HepG2 (cell line): ENCODE measurements at regions not wholly inside any gene's neighbourhood (a gene's known extent, or its start where the extent isn't known, plus 50 kb on each side); places are given as distances from the start of the nearest gene placed in this dataset.

Source experiments
- ATAC-seq: fragments of 200-7000 bp; cut with Tn5 transposase; 3 replicates; pipeline ENCODE4 v1.9.1; 2020; ENCODE audit warnings: mild to moderate bottlenecking, moderate library complexity
- BruUV-seq: library from RNA; stranded (reverse); fragments of 400-500 nt; replicated peaks from 2 replicates; lab custom pipeline; 2021; lab: Mats Ljungman, UMichigan
- CTCF ChIA-PET: fragments of 300-600 bp; formaldehyde crosslinking; extraction: SDS; loops from one replicate; lab custom pipeline; 2021; ENCODE audit warnings: low total read pairs, inconsistent platforms, low intra/inter-chr PET ratio; lab: Yijun Ruan, JAX
- POLR2A ChIA-PET: fragments of 350-600 bp; sonication (Branson Sonifier 250); formaldehyde crosslinking; loops from one replicate; lab custom pipeline; 2020; ENCODE audit warnings: antibody characterized with exemption, inconsistent platforms; lab: Yijun Ruan, JAX
- DNase-seq: peaks from one replicate; pipeline ENCODE4 v3.0.0-alpha.2; 2015; ENCODE audit warnings: low spot score
- FAIRE-seq: peaks from 3 replicates; lab custom pipeline; 2011; peaks lifted over from hg19 to GRCh38; lab: Jason Lieb, UNC
- H2AFZ ChIP-seq: one replicate; pipeline ENCODE4 v1.6.1; 2011; ENCODE audit warnings: low read length, inconsistent platforms
- H3K27ac ChIP-seq: fragments of 300-600 bp; 3 replicates; pipeline ENCODE4 v1.8.0; 2011; ENCODE audit warnings: mixed run types, mild to moderate bottlenecking, mixed read lengths, low read length, inconsistent platforms; ENCODE audit not compliant: insufficient read depth; ENCODE audit errors: extremely low read length
- H3K27me3 ChIP-seq, 2 experiments: fragments of 200-600 bp in 1 of 2; 2 replicates in 1 of 2; 3 replicates in 1 of 2; pipeline versions ENCODE4 v1.6.0 to v1.8.0; 2011; ENCODE audit warnings: low read length in 2 of 2, mild to moderate bottlenecking in 2 of 2, moderate library complexity in 2 of 2, inconsistent platforms in 1 of 2; ENCODE audit not compliant: insufficient read depth in 2 of 2, control insufficient read depth in 1 of 2
- H3K36me3 ChIP-seq, 2 experiments: fragments of 200-600 bp in 1 of 2; replicated peaks in 1 of 2; 2 replicates in 1 of 2; 3 replicates in 1 of 2; pipeline versions ENCODE4 v1.5.1 to v1.8.0; 2011; ENCODE audit warnings: low read length in 2 of 2, inconsistent platforms in 1 of 2; ENCODE audit not compliant: insufficient read depth in 2 of 2, control insufficient read depth in 1 of 2
- H3K4me1 ChIP-seq: 2 replicates; pipeline ENCODE4 v1.5.1; 2012; ENCODE audit warnings: low read length, inconsistent platforms; ENCODE audit not compliant: insufficient read depth
- H3K4me2 ChIP-seq: 2 replicates; pipeline ENCODE4 v1.6.0; 2011; ENCODE audit warnings: low read depth, low read length, inconsistent platforms
- H3K4me3 ChIP-seq, 3 experiments: fragments of 200-600 bp in 1 of 3; sonication (generic), shearing (Covaris generic) in 1 of 3; replicated peaks in 1 of 3; 2 replicates each; pipeline ENCODE4 v1.5.1; 2011 to 2016; ENCODE audit warnings: low read length in 3 of 3, inconsistent platforms in 2 of 3, low read depth in 2 of 3, mild to moderate bottlenecking in 2 of 3, control low read depth in 1 of 3, mixed read lengths in 1 of 3; ENCODE audit not compliant: insufficient read depth in 1 of 3
- H3K79me2 ChIP-seq: one replicate; pipeline ENCODE4 v1.6.1; 2011; ENCODE audit warnings: low read length, inconsistent platforms; ENCODE audit not compliant: insufficient read depth
- H3K9ac ChIP-seq: 2 replicates; pipeline ENCODE4 v1.6.0; 2011; ENCODE audit warnings: mild to moderate bottlenecking, low read depth, low read length, inconsistent platforms; ENCODE audit not compliant: insufficient read depth
- H3K9me3 ChIP-seq: 2 replicates; pipeline ENCODE4 v1.5.1; 2012; ENCODE audit warnings: mild to moderate bottlenecking, low read length
- H4K20me1 ChIP-seq: 2 replicates; pipeline ENCODE4 v1.6.0; 2011; ENCODE audit warnings: inconsistent platforms, mild to moderate bottlenecking, low read length, moderate library complexity; ENCODE audit not compliant: insufficient read depth
- ATF7 ChIP-seq, 2 experiments: fragments of 450-650 bp in 1 of 2; sonication (generic) in 1 of 2; formaldehyde crosslinking in 1 of 2; IDR thresholded peaks; 2 replicates each; pipeline versions ENCODE4 v1.4.0 to v1.6.1; 2016 to 2020; ENCODE audit warnings: antibody characterized with exemption in 1 of 2, mild to moderate bottlenecking in 1 of 2, missing genetic modification reagents in 1 of 2
- ATF7-NPFF ChIP-seq: sonication (generic); formaldehyde crosslinking; IDR thresholded peaks from 2 replicates; pipeline ENCODE4 v1.8.1; 2023; ENCODE audit warnings: mild to moderate bottlenecking, low read depth, missing genetic modification reagents, moderate library complexity
- CCDC6 ChIP-seq: sonication (generic); formaldehyde crosslinking; IDR thresholded peaks from 2 replicates; pipeline ENCODE4 v1.8.1; 2022; ENCODE audit warnings: mild to moderate bottlenecking, missing genetic modification reagents, moderate library complexity
- EED ChIP-seq: sonication (generic); formaldehyde crosslinking; IDR thresholded peaks from 2 replicates; pipeline ENCODE4 v1.5.0; 2020; ENCODE audit warnings: mild to moderate bottlenecking, missing genetic modification reagents
- ETV5 ChIP-seq: IDR thresholded peaks from 2 replicates; pipeline ENCODE4 v1.6.1; 2018; ENCODE audit warnings: missing biosample characterization, missing genetic modification reagents, inconsistent platforms, borderline replicate concordance
- GTF3A ChIP-seq: sonication (generic); formaldehyde crosslinking; conservative IDR thresholded peaks from 2 replicates; pipeline ENCODE4 v1.4.0; 2020; ENCODE audit warnings: mild to moderate bottlenecking, missing genetic modification reagents
- KDM5B ChIP-seq: sonication (generic); formaldehyde crosslinking; IDR thresholded peaks from 2 replicates; pipeline ENCODE4 v1.4.0; 2020; ENCODE audit warnings: missing genetic modification reagents, mild to moderate bottlenecking, borderline replicate concordance
- MAZ ChIP-seq, 2 experiments: sonication (generic) in 1 of 2; formaldehyde crosslinking in 1 of 2; IDR thresholded peaks; 2 replicates each; pipeline versions ENCODE4 v1.5.0 to v1.6.1; 2012 to 2020; ENCODE audit warnings: low read depth in 2 of 2, mild to moderate bottlenecking in 2 of 2, borderline replicate concordance in 1 of 2, improper control_type of control experiment in 1 of 2, low read length in 1 of 2, missing genetic modification reagents in 1 of 2, moderate library complexity in 1 of 2
- NBN ChIP-seq: fragments of 450-650 bp; conservative IDR thresholded peaks from 2 replicates; pipeline ENCODE4 v1.6.1; 2017
- NR2F2 ChIP-seq: IDR thresholded peaks from 2 replicates; pipeline ENCODE4 v1.6.1; 2012; ENCODE audit warnings: low read depth, inconsistent platforms, borderline replicate concordance
- RELA ChIP-seq: sonication (generic); formaldehyde crosslinking; IDR thresholded peaks from 2 replicates; pipeline ENCODE4 v1.4.0; 2020; ENCODE audit warnings: missing genetic modification reagents
- REPIN1 ChIP-seq: sonication (generic); formaldehyde crosslinking; IDR thresholded peaks from 2 replicates; pipeline ENCODE4 v1.8.0; 2022; ENCODE audit warnings: missing genetic modification reagents, low read depth, mild to moderate bottlenecking, borderline replicate concordance
- SAFB2 ChIP-seq: sonication (generic); formaldehyde crosslinking; IDR thresholded peaks from 2 replicates; pipeline ENCODE4 v1.5.1; 2020; ENCODE audit warnings: missing genetic modification reagents, low read depth, mild to moderate bottlenecking, borderline replicate concordance
- ZEB1 ChIP-seq: IDR thresholded peaks from 2 replicates; pipeline ENCODE4 v1.6.1; 2012; ENCODE audit warnings: mild to moderate bottlenecking, low read depth, inconsistent platforms; ENCODE audit not compliant: insufficient replicate concordance
- ZNF160 ChIP-seq: sonication (generic); formaldehyde crosslinking; IDR thresholded peaks from 2 replicates; pipeline ENCODE4 v1.8.0; 2022; ENCODE audit warnings: mild to moderate bottlenecking, inconsistent platforms, missing genetic modification reagents
- ZNF282 ChIP-seq: fragments of 450-650 bp; IDR thresholded peaks from 2 replicates; pipeline ENCODE4 v1.6.1; 2018; ENCODE audit not compliant: partially characterized antibody
- ZNF557 ChIP-seq: sonication (generic); formaldehyde crosslinking; IDR thresholded peaks from 2 replicates; pipeline ENCODE4 v1.4.0; 2020; ENCODE audit warnings: missing genetic modification reagents
- ZNF564 ChIP-seq: sonication (generic); formaldehyde crosslinking; IDR thresholded peaks from 2 replicates; pipeline ENCODE4 v1.8.1; 2023; ENCODE audit warnings: mild to moderate bottlenecking, missing genetic modification reagents
- ZNF615 ChIP-seq: sonication (generic); formaldehyde crosslinking; IDR thresholded peaks from 2 replicates; pipeline ENCODE4 v1.5.0; 2020; ENCODE audit warnings: mild to moderate bottlenecking, missing genetic modification reagents, borderline replicate concordance
- ZZZ3 ChIP-seq: sonication (generic); formaldehyde crosslinking; IDR thresholded peaks from 2 replicates; pipeline ENCODE4 v1.4.0; 2020; ENCODE audit warnings: missing genetic modification reagents, mild to moderate bottlenecking, borderline replicate concordance
- WGBS: methylation state at CpG from one replicate; pipeline ENCODE4 v1.1.6; 2017; ENCODE audit warnings: low lambda C conversion rate; 5-methylcytosine and 5-hydroxymethylcytosine counted together
- in situ Hi-C: cut with HindIII; loops from 2 replicates; pipeline ENCODE4 v1.10.0; 2017; ENCODE audit warnings: low pct_unique_long_range_greater_than_20kb; ENCODE audit not compliant: extremely low pct_ligation_motif_present
- intact Hi-C: fragments of 100-400 bp; cut with micrococcal nuclease; formaldehyde crosslinking; loops from one replicate; pipeline ENCODE4 v1.10.0; 2022; ENCODE audit not compliant: unreplicated experiment
- TF ChIP-seq, protein P1 (sequence below): sonication (generic); formaldehyde crosslinking; IDR thresholded peaks from 2 replicates; pipeline ENCODE4 v1.4.0; 2020; ENCODE audit warnings: missing genetic modification reagents
- TF ChIP-seq, protein P2 (sequence below): sonication (generic); formaldehyde crosslinking; IDR thresholded peaks from 2 replicates; pipeline ENCODE4 v1.8.1; 2023; ENCODE audit warnings: missing genetic modification reagents, mild to moderate bottlenecking, borderline replicate concordance

DNA sequence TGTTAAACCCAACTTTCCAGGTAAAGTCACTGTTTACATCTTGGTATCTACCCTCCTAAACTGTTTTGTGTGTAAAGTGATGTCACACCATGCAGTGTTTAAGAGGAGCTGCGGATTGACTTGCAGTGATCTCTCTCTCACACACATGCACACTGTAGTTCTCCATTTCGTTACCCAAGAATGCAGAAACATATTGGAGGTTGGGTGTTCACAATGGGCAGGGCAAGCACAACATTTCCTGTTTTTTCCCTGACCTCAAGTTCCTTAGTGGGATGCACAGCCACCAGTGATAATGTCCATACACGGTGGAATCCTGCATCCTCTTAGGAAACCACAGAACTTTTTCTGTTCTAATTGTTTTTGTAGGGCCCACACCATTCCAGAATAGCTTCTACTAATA, 85.3 kb upstream of the CFAP20DC start:
- Histone ChIP-seq H3K9me3 (no peaks in the 10 kb centered on the region), H3K79me2 (no peaks in the 10 kb centered on the region), H4K20me1 (no peaks in the 10 kb centered on the region), H2AFZ (no peak overlapping the region), H3K36me3 (no peaks in the 10 kb centered on the region), H3K9ac (no peak overlapping the region), H3K4me3 (no peak overlapping the region), H3K4me2 (no peak overlapping the region), H3K4me1 (no peaks in the 10 kb centered on the region), H3K27me3 (no peaks in the 10 kb centered on the region), H3K27ac (no peak overlapping the region)
- CTCF ChIA-PET = no interaction called here
- WGBS = 0% methylated on average over 3 of the region's 3 CpGs
- no peak for TF ChIP-seq NR2F2
- TF ChIP-seq MAZ (IDR thresholded peaks at IDR 0.05; ENCODE audit: borderline replicate concordance, low read depth, low read length) = no peak
- TF ChIP-seq MAZ (CRISPR knock-in tag; IDR thresholded peaks at IDR 0.05; ENCODE audit: low read depth) = no peak
- TF ChIP-seq RELA (CRISPR knock-in tag) = no peak
- no peak for TF ChIP-seq ATF7 (IDR thresholded peaks at IDR 0.05)
- TF ChIP-seq ATF7 (CRISPR knock-in tag; IDR thresholded peaks at IDR 0.05) = no peak
- TF ChIP-seq ZEB1 = no peak
- TF ChIP-seq SAFB2 = no peak
- TF ChIP-seq ZNF160 (CRISPR knock-in tag) = no peak
- no peak for TF ChIP-seq GTF3A
- no peak for TF ChIP-seq CCDC6
- no peak for TF ChIP-seq ETV5
- no peak for TF ChIP-seq NBN
- BruUV-seq = no TSS peak
- ATAC-seq (no peak), FAIRE-seq (no peak), DNase-seq (no peak)
- intact Hi-C loops = no loop called here
- POLR2A ChIA-PET = no interaction called here
- in situ Hi-C loops = no loop called here

DNA sequence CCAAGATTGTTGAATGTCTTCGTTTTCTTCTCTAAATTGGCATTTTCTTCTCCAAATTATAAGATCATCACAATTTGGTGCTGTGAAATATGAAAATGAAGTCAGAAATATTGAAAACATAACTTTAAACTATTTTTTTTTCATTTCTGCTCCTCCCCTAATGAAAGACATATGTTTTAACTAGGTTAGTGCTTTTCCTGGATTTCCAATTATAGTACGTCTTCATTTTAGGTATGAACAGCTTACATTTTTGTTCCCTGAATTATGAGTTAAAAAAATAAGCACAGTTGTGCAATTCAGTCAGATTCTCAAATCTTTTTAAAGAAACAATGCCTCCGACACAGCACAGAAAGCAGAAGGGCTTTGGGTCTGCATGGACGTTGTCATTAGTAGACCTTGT, 83.5 kb upstream of the CFAP20DC start:
- TF ChIP-seq, protein P1, sequence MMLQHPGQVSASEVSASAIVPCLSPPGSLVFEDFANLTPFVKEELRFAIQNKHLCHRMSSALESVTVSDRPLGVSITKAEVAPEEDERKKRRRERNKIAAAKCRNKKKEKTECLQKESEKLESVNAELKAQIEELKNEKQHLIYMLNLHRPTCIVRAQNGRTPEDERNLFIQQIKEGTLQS (CRISPR knock-in tag) = no peak
- TF ChIP-seq ATF7-NPFF (CRISPR knock-in tag) (no peak), EED (CRISPR knock-in tag) (no peak), ZNF557 (CRISPR knock-in tag) (no peak), ZZZ3 (CRISPR knock-in tag) (no peak), REPIN1 (CRISPR knock-in tag) (no peak), ZNF564 (no peak), KDM5B (CRISPR knock-in tag) (no peak), ZNF282 (no peak), ZNF615 (no peak)
- TF ChIP-seq, protein P2, sequence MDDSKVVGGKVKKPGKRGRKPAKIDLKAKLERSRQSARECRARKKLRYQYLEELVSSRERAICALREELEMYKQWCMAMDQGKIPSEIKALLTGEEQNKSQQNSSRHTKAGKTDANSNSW = no peak
- TF ChIP-seq, all 625 proteins: peak for 0
- DNase-seq = no peak
- no peak for ATAC-seq
- no peaks in the 10 kb centered on the region for H3K36me3 ChIP-seq
- H3K4me2 ChIP-seq = no peak overlapping the region
- no peaks in the 10 kb centered on the region for H3K79me2 ChIP-seq
- ChIA-PET CTCF (no interaction called here), POLR2A (no interaction called here)
- H3K4me3 ChIP-seq = no peak overlapping the region
- no peaks in the 10 kb centered on the region for H3K9me3 ChIP-seq
- no peak overlapping the region for H2AFZ ChIP-seq
- intact Hi-C loops (no loop called here), in situ Hi-C loops (no loop called here)
- H4K20me1 ChIP-seq = no peaks in the 10 kb centered on the region
- no peak for FAIRE-seq
- H3K4me1 ChIP-seq = no peaks in the 10 kb centered on the region
- 8% methylated on average over 4 of the region's 4 CpGs for WGBS
- no peak overlapping the region for H3K27ac ChIP-seq
- no peaks in the 10 kb centered on the region for H3K27me3 ChIP-seq
- no TSS peak for BruUV-seq
- H3K9ac ChIP-seq = no peak overlapping the region
